SH-SY5Y (cell line): ENCODE measurements at regions not wholly inside any gene's neighbourhood (a gene's known extent, or its start where the extent isn't known, plus 50 kb on each side); places are given as distances from the start of the nearest gene placed in this dataset.

Source experiments
- GATA2 ChIP-seq: IDR thresholded peaks from 2 replicates; pipeline ENCODE4 v1.6.1; 2011; ENCODE audit warnings: mild to moderate bottlenecking, low read depth, low read length
- GATA3 ChIP-seq: IDR thresholded peaks from 2 replicates; pipeline ENCODE4 v1.6.1; 2011; ENCODE audit warnings: low read depth, mild to moderate bottlenecking, low read length, moderate library complexity

GRCh38 chr5:158616707-158617106 is 483.0 kb downstream of the EBF1 start:
- no peak for TF ChIP-seq GATA2
- TF ChIP-seq GATA3 = no peak
